ENCODE measurements at regions not wholly inside any gene's neighbourhood (a gene's known extent, or its start where the extent isn't known, plus 50 kb on each side); places are given as distances from the start of the nearest gene placed in this dataset.

DNA sequence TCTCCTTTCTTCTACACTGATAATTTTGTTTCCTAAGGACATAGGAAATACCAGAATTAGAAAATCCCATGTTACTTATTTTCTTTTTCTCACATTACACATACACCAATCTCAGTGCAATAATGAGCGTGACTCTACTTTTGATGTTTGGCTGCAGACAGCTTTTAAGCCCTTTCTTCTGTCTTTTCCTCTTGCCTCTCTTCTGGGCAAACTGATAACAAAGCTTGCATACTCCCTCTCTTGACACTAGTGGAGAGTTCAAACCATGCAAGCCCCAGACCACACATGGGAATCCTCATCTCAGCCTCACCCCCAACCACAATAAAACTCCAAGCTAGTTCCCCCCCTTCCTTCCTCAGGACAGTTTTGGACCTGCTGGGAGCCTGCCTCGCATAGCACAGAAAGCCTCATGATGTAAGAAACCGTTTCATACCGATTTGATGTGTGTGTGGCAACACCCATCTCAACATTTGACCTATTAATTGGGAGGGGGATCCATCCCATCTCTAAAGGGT, 161.9 kb downstream of the EMP1 start:
- TF ChIP-seq, protein P1, sequence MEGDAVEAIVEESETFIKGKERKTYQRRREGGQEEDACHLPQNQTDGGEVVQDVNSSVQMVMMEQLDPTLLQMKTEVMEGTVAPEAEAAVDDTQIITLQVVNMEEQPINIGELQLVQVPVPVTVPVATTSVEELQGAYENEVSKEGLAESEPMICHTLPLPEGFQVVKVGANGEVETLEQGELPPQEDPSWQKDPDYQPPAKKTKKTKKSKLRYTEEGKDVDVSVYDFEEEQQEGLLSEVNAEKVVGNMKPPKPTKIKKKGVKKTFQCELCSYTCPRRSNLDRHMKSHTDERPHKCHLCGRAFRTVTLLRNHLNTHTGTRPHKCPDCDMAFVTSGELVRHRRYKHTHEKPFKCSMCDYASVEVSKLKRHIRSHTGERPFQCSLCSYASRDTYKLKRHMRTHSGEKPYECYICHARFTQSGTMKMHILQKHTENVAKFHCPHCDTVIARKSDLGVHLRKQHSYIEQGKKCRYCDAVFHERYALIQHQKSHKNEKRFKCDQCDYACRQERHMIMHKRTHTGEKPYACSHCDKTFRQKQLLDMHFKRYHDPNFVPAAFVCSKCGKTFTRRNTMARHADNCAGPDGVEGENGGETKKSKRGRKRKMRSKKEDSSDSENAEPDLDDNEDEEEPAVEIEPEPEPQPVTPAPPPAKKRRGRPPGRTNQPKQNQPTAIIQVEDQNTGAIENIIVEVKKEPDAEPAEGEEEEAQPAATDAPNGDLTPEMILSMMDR (IDR thresholded peaks at IDR 0.05; ENCODE audit: low read depth, low read length, missing input control), result no peak
- TF ChIP-seq GABPA (IDR thresholded peaks at IDR 0.05 in 1 of 2, conservative IDR thresholded peaks at IDR 0.05 in 1 of 2) (no peak), FOXA1 (IDR thresholded peaks at IDR 0.05) (no peak), RAD21 (IDR thresholded peaks at IDR 0.05) (no peak), HNF4G (IDR thresholded peaks at IDR 0.05) (no peak), JUND (IDR thresholded peaks at IDR 0.05) (no peak), TAF1 (conservative IDR thresholded peaks at IDR 0.05) (no peak), SP1 (IDR thresholded peaks at IDR 0.05) (no peak), RXRA (IDR thresholded peaks at IDR 0.05) (no peak)
- TF ChIP-seq, protein P2, sequence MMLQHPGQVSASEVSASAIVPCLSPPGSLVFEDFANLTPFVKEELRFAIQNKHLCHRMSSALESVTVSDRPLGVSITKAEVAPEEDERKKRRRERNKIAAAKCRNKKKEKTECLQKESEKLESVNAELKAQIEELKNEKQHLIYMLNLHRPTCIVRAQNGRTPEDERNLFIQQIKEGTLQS (IDR thresholded peaks at IDR 0.05), result no peak
- TF ChIP-seq, protein P3, sequence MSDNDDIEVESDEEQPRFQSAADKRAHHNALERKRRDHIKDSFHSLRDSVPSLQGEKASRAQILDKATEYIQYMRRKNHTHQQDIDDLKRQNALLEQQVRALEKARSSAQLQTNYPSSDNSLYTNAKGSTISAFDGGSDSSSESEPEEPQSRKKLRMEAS (IDR thresholded peaks at IDR 0.05), result no peak
- TF ChIP-seq, protein P4, sequence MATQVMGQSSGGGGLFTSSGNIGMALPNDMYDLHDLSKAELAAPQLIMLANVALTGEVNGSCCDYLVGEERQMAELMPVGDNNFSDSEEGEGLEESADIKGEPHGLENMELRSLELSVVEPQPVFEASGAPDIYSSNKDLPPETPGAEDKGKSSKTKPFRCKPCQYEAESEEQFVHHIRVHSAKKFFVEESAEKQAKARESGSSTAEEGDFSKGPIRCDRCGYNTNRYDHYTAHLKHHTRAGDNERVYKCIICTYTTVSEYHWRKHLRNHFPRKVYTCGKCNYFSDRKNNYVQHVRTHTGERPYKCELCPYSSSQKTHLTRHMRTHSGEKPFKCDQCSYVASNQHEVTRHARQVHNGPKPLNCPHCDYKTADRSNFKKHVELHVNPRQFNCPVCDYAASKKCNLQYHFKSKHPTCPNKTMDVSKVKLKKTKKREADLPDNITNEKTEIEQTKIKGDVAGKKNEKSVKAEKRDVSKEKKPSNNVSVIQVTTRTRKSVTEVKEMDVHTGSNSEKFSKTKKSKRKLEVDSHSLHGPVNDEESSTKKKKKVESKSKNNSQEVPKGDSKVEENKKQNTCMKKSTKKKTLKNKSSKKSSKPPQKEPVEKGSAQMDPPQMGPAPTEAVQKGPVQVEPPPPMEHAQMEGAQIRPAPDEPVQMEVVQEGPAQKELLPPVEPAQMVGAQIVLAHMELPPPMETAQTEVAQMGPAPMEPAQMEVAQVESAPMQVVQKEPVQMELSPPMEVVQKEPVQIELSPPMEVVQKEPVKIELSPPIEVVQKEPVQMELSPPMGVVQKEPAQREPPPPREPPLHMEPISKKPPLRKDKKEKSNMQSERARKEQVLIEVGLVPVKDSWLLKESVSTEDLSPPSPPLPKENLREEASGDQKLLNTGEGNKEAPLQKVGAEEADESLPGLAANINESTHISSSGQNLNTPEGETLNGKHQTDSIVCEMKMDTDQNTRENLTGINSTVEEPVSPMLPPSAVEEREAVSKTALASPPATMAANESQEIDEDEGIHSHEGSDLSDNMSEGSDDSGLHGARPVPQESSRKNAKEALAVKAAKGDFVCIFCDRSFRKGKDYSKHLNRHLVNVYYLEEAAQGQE (IDR thresholded peaks at IDR 0.05), result no peak
- TF ChIP-seq, protein P5, sequence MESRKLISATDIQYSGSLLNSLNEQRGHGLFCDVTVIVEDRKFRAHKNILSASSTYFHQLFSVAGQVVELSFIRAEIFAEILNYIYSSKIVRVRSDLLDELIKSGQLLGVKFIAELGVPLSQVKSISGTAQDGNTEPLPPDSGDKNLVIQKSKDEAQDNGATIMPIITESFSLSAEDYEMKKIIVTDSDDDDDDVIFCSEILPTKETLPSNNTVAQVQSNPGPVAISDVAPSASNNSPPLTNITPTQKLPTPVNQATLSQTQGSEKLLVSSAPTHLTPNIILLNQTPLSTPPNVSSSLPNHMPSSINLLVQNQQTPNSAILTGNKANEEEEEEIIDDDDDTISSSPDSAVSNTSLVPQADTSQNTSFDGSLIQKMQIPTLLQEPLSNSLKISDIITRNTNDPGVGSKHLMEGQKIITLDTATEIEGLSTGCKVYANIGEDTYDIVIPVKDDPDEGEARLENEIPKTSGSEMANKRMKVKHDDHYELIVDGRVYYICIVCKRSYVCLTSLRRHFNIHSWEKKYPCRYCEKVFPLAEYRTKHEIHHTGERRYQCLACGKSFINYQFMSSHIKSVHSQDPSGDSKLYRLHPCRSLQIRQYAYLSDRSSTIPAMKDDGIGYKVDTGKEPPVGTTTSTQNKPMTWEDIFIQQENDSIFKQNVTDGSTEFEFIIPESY (IDR thresholded peaks at IDR 0.05), result no peak

All from liver (tissue), 3 donors.